GM18867 (cell line): ENCODE measurements at regions not wholly inside any gene's neighbourhood (a gene's known extent, or its start where the extent isn't known, plus 50 kb on each side); places are given as distances from the start of the nearest gene placed in this dataset.

ENCODE experiments used
- ATAC-seq: cut with Tn5 transposase; IDR thresholded peaks from one replicate; pipeline ENCODE4 v1.9.1; 2021; ENCODE audit warnings: mild to moderate bottlenecking, moderate library complexity; ENCODE audit not compliant: unreplicated experiment

DNA sequence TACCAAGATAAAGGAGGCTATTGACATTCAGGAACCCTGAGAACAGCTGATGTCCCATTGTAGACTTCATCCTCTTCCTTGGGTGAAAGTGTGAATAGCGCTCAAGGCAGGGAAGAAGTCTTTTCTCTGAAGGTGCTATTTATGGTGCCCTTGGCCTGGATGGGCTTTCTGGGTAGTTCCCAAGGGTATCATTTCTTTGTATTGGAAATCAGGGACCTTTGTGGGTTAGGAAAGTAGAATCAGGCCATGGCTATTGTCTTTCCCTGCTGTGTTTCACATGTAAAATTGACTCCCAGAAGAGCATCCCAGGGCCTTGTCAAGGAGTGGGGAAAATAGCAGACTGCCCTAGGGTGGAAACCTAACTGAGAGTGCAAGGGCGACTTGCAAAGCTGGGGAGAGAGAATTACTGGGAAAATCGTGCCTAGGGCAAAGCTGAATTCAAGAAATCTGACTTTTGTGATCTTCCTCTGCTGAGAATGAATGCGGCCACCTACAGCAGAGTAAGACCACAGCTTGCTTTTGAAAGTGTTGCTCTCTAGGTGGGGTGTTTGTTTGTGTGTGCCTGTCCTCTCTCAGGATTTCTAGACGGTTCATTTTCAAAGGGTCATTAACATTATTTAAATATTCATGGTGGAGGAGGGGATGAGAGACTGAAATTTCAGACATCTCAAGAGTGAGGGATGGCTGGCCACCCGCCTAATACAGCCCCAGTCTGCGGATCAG lies 160.6 kb downstream of the C9orf152 start:
- peak; percentile 35 for ATAC-seq

GRCh38 chr9:110047955-110048402 lies 160.0 kb downstream of the C9orf152 start:
- ATAC-seq = peak; percentile 38

GRCh38 chr9:110048403-110048975 lies 159.5 kb downstream of the C9orf152 start:
- peak; percentile 79 for ATAC-seq

GRCh38 chr9:110048976-110049698 lies 158.8 kb downstream of the C9orf152 start:
- ATAC-seq = peak; percentile 7

DNA sequence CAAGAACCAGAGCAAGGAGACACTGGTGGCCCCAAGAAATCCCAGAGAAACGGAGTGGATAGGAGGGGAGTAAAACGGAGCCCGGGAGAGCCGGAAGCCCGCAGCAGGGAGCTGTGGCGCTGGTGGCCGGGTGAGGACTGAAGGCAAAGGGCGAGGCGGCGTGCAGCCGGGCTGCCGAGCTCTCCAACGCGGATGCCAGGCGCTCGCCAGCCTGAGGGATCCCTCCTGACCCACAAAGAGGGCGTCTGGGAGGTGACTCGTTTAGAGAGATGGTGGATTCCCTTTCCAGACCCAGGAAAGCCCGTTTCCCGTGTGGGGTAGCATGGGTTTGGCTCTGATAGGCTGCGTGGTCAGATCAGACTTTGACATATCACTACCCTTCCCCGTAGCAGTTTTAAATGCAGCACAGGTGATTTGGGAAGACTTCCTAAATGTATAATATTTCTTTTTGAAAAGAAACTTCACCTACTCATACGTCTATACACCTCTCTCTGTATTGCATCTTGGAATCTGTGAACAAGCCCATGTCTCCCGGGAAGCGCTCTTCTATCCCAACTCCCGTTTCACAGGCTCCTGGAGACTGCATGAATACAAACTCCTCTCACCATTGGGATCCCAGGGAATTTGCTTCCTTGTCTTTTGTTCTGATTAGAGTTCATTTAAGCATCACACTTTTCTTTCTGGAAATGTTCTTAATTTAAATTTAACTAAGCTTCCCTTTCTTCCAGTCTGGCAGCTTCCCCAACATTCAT lies 158.1 kb downstream of the C9orf152 start:
- ATAC-seq = no peak

DNA sequence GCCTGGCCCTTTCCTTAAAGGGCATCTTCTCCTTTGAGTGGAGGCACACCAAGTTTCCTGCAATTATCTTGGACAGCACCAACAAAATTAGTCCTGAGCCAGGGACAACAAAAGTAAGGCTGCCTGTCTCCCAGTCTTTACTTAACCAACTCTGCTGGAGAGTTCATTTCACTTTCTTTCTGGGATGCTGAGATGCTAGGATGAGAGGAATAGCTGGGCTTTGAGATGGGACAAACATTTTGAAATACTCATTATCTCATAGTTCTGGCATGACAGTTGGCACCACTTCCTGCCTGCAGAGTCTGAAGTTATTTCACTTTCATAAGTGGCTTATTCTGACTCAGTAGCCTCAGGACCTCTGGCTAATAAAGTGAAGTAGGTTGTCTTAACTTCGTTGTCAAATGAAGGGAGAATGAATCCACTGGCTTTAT lies 157.0 kb downstream of the C9orf152 start:
- ATAC-seq = peak; percentile 50

DNA sequence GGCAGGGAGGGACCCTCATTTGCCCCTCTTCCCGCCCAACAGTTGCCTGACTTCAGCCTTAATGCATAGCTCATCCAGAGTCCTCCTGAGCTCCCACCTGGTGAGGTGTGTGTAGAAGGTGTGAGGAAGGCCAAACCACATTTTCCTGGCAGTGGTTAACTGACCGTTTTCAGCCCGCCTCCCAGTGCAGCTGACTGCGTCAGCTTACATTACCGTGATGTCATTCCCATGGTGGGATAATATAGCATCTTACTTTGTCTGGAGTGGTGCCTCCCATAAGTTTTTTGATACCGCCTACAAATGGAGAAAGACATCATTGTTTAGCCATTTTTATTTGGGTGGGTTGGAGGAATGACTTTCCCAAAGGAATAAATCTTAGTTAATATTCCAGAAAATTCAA lies 151.9 kb downstream of the C9orf152 start:
- no peak for ATAC-seq

DNA sequence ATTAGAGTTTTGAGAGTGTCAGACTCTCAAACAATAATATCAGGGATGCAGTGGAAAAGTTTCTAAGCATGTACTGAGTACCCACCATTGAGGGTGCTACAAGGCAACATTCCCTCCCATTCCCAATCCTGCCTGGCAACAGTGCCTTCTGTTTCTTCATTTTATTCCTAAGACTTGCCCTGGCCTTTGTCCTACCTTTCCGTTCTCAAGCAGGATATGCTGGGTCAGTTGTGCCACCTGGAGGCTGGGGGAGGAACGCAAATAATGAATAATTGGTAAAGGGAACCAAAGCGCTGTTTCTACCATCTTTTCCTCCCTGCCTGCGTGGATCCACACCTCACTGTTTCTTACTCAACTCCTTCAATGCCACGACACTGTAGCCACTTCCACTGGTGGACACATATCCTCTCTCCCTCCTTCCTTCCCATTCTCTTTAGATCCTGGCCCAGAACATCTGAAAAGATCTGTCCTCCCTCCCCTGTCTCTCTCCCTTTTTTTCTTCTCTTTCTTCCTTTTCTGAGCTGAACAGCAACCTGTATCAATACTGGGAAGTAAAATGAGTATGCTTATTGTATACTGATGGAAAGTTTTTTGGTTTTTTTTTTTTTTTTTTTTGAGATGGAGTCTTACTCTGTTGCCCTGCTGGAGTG lies 149.5 kb downstream of the C9orf152 start:
- ATAC-seq = peak; percentile 71

- ATAC-seq = no peak
Measured at GRCh38 chr9:110059461-110059860, 148.5 kb downstream of the C9orf152 start.

- ATAC-seq = no peak
Measured at GRCh38 chr9:110064803-110065202, 143.2 kb downstream of the C9orf152 start.

DNA sequence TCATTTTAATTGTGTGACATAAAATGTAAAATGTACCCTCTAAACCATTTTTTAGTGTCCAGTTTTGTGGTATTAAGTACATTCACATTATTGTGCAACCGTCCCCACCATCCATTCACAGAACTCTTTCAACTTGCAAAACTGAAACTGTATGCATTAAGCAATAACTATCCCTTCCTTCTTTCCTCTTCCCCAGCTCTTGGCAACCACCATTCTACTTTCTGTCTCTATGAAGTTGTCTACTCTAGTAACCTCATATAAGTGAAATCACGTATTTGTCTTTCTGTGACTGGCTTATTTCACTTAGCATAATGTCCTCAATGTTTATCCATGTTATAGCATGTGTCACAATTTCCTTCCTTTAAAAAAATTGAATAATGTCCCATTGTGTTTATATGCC lies 142.4 kb downstream of the C9orf152 start:
- peak; percentile 71 for ATAC-seq

- no peak for ATAC-seq
Measured at GRCh38 chr9:110066929-110067716, 140.8 kb downstream of the C9orf152 start.

DNA sequence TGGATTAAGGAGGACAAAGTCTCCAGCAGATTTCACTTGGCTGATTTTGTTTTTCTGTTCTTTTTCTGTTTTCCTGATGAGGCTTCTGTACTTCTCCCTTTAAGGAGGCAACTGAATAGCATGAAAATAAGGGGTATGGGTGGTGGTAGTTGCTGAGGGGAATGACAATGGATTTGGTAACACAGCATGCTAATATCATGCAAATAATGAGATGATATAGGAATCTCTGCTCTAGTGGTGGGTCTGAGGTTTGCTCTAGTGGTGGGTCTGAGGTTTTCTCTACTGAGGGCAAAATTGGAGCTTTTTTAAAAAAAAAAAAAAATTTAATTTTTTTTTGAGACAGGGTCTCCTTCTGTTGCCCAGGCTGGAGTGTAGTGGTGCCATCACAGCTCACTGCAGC lies 139.7 kb downstream of the C9orf152 start:
- ATAC-seq = no peak

DNA sequence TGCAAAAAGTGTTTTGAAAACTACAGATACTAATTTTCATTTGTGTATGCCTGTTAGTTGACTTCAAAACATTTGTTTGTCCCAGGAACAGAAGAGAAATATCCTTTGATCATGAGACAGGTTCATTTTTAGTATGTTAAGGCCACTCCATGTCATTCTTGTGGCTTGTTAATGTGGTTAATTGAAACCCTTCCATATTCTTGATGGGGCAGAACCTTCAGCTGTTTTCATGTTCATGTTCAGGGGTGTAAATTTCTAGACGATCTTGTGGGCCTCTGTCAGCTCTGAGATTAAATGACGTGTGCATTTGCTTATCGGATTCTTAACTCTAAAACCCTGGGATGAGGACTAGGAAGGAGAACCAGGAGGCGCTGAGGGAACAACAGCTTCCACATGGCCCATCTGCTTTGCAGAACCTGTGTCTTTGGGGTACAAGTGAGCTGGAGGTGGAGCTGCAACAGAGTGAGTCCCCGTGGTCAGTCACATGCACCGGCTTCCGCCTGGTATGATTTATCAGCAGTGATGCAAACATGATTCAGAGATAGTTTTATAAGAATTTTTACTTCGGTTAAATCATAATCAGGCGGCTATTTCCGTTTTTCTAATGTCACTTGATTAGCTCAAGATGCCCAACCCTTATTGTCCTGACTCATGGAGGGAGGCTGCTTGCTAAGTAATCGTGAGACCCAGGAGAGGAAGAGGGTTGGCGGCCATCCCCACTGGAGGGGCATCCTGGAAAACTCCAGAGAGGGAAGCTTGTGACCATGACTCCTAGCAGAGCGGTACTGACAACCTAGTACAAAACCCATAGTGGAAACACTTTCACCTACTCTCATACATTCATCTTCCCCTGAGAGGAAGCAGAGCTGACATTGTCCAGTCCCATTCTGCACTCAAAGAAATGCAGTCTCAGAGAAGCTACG lies 138.4 kb downstream of the C9orf152 start:
- ATAC-seq = no peak

DNA sequence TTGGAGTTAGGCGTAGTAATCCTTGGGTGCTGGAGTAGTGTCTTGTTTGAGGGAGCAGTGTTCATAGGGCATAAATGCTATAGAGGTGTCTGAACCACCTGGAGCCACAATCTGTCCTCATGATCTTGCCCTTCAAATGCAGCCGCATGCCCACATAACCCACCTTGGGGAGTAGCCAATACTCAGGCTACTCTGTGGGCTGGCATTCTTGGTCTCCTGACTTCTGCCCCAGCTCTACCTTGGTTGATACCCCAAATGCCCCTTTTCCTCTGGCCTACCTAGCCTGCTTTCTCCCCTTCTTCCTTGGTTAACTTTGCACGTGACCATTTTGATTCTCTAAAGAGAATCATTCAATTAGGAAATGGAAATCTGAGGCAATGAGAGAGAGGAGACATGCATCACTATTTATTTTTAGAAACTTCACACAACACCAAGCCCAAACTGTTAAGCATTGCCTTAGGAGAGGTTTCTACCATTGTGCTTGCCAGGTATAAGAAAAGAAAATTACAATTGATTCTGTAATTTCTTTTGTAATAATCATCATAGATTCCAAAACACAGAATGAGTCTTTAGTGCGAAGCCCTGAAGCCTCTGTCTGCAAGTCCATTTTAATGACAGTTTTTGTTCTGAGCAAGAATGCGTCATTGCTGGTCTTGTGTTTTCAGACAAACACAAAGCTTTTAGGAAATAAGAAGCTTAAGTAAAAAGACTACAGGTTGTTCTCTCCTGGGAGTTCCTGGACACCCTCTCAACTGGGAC lies 135.2 kb downstream of the C9orf152 start:
- no peak for ATAC-seq

- no peak for ATAC-seq
Measured at GRCh38 chr9:110073356-110073905, 134.5 kb downstream of the C9orf152 start.

- ATAC-seq = no peak
Measured at GRCh38 chr9:110076894-110077725, 130.8 kb downstream of the C9orf152 start.
